ENCODE measurements at regions not wholly inside any gene's neighbourhood (a gene's known extent, or its start where the extent isn't known, plus 50 kb on each side); places are given as distances from the start of the nearest gene placed in this dataset.

DNA sequence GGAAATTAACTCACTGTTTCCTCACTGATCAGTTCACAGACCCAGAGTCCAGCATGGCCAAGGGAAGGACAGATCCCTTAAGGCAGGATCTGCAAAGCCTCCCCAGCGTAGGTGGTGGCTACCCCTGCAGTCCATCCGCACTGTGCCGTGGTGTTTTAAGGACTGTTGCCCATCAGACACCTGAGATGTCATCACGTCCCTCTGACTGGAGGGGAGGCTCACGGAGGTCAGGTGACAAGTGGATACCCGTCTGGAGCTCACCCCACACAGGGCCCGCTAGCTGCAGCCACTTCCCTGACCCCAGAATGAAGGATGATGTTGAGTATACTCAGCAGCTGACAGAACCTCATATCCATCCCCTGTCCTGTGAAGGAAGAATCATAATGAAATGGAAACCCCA is 161.8 kb upstream of the GGTLC1 start:
- TF ChIP-seq, protein P1, sequence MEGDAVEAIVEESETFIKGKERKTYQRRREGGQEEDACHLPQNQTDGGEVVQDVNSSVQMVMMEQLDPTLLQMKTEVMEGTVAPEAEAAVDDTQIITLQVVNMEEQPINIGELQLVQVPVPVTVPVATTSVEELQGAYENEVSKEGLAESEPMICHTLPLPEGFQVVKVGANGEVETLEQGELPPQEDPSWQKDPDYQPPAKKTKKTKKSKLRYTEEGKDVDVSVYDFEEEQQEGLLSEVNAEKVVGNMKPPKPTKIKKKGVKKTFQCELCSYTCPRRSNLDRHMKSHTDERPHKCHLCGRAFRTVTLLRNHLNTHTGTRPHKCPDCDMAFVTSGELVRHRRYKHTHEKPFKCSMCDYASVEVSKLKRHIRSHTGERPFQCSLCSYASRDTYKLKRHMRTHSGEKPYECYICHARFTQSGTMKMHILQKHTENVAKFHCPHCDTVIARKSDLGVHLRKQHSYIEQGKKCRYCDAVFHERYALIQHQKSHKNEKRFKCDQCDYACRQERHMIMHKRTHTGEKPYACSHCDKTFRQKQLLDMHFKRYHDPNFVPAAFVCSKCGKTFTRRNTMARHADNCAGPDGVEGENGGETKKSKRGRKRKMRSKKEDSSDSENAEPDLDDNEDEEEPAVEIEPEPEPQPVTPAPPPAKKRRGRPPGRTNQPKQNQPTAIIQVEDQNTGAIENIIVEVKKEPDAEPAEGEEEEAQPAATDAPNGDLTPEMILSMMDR (IDR thresholded peaks at IDR 0.05) = no peak
- no peak for TF ChIP-seq POLR2AphosphoS5 (IDR thresholded peaks at IDR 0.05)

All from gastroesophageal sphincter (tissue), 3 donors.